ENCODE measurements at regions not wholly inside any gene's neighbourhood (a gene's known extent, or its start where the extent isn't known, plus 50 kb on each side); places are given as distances from the start of the nearest gene placed in this dataset.
"Not testable (repeated sequence)": the region's sequence is repeated elsewhere in the genome, so short reads cannot be mapped to it uniquely, and the experiment has no call there.

GRCh38 chr5:68066277-68066955 is 149.1 kb upstream of the PIK3R1 start:
- DNase-seq: no peak

DNA sequence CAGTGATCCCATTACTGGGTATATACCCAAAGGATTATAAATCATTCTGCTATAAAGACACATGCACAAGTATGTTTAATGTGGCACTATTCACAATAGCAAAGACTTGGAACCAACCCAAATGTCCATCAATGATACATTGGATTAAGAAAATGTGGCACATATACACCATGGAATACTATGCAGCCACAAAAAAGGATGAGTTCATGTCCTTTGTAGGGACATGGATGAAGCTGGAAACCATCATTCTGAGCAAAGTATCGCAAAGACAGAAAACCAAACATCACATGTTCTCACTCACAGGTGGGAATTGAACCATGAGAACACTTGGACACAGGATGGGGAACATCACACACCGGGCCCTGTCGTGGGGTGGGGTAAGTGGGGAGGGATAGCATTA is 150.2 kb upstream of the PIK3R1 start:
- DNase-seq: not testable (repeated sequence)

DNA sequence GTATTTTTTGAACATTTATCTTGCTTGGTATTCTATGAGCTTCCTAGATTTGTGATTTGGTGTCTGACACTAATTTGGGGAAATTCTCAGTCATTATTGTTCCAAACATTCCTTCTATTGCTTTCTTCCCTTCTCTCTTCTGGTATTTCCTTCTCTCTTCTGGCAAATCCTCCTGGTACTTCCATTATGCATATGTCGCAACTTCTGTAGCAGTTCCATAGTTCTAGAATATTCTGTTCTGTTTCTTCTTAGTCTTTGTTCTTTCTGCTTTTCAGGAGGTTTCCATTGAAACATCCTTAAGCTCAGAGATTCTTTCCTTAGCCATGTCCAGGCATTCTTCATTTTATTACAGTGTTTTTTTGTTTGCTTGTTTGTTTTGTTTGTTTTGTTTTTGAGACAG is 155.2 kb upstream of the PIK3R1 start:
- no peak for DNase-seq

DNA sequence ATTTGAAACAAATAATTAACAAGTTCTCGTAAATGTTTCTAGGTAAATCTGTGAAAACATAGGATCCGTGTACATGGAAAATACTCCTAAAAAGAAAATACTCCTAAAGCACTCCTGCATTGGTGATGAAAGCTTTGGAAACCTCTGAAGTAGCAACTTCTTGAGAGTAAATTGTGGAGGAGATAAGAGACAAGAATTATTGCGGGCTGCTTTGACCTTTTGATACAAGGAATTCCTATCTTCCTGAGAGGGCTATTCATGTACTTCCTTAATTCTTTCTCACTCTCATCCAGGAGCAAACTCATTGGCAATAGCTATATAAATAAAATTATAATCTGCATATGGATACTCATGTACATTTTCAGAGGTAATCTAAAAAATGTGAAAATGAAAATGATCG is 158.4 kb upstream of the PIK3R1 start:
- no peak for DNase-seq

GRCh38 chr5:68055686-68056085 is 159.9 kb upstream of the PIK3R1 start:
- no peak for DNase-seq

DNA sequence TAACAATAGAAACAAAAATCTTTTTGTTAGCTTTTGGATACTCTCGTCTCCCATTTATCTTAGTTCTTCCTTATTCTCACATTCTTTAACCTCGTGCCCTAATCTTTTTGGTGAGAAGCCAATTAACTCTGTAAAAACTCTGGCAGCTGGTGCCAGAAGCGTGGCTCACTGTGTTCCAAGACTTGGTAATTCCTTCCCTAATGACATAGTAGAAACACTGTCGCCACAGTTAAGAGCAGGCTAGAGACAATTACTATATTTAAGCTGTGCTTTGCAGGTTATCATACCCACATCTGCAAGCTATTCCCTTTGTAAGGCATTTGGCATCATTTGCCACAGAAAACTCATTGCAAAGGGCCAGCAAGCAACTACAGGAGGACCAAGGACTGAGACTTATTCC is 160.9 kb upstream of the PIK3R1 start:
- no peak for DNase-seq

GRCh38 chr5:68053202-68053601 is 162.4 kb upstream of the PIK3R1 start:
- DNase-seq: no peak

DNA sequence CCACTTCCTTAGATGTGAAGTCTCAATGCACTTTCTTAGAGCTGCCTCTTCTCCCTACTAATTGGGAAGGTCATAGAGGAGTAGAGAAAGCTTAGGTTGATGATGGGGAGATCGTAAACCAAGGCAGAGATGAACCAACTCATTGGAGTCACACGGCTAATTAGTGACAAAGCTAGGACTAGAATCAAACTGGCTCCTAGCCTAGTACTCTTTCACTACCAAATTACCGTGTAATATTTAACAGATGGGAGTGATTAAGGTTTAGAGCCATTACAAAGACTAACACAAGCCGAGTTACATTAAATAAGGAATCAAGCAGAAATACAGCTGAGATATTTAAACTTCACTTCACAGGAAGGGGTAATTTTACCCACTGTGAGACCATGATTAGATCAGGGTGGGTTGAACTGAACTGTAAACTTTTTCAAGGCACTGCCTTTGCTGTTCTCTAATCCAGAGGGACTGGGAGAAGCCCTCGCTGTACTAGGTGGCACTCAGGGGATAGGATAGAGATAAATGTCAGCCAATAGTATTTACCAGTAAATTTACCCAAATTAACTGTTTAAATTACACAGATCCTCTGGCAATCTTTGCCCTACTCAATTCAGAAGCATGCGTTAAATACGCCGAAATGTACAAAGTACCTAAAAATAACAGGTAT is 166.4 kb upstream of the PIK3R1 start:
- DNase-seq: no peak

DNA sequence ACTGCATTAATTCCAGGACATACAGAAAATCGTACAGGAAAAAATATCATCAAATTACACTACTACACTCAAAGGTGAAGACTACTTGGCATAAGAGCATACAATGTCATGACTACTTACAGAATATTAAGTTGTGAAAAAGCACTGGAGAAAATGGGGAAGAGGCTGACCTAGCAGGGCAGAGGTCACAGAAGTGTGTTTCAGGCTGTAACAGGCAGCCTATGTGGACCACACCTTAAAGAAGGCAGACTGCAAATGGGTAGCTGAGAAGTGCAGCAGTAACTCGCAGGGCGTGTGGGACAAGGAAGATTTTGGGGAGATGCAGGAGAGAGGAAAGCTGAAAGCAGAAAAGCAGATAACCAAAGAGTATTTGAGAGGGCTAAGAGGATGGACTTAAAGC is 167.0 kb upstream of the PIK3R1 start:
- DNase-seq: no peak

DNA sequence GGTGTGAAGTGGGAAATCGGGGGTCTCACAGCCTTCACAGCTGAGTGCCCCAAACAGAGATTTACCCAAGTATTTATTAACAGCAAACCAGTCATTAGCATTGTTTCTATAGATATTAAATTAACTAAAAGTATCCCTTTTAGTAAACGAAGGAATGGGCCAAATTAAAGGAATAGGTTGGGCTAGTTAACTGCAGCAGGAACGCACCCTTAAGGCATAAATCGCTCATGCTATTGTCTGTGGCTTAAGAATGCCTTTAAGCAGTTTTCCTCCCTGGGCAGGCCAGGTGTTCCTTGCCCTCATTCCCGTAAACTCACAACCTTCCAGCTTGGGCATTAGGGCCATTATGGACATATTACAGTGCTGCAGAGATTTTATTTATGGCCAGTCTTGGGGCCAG is 167.5 kb upstream of the PIK3R1 start:
- DNase-seq: not testable (repeated sequence)

GRCh38 chr5:68047035-68047434 is 168.5 kb upstream of the PIK3R1 start:
- DNase-seq: no peak

GRCh38 chr5:68046445-68046844 is 169.1 kb upstream of the PIK3R1 start:
- DNase-seq: no peak

DNA sequence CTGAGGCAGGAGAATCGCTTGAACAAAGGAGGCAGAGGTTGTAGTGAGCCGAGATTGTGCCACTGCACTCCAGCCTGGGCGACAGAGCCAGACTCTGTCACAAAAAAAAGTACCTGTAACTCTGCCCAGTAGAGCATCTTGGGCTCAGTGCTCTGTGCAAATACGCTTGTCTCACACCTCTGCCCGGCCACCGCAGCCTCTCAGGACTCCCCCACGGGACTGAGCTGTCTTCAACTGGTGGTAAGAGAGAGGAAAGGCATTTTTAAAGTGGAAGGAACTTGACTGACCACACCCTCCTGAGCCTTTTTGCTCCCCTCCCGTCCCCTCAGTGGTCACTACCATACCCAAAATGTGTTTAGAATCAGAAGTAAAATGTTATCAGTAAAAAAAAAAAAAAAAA is 174.3 kb upstream of the PIK3R1 start:
- DNase-seq: no peak

GRCh38 chr5:68037546-68037945 is 178.0 kb upstream of the PIK3R1 start:
- no peak for DNase-seq

DNA sequence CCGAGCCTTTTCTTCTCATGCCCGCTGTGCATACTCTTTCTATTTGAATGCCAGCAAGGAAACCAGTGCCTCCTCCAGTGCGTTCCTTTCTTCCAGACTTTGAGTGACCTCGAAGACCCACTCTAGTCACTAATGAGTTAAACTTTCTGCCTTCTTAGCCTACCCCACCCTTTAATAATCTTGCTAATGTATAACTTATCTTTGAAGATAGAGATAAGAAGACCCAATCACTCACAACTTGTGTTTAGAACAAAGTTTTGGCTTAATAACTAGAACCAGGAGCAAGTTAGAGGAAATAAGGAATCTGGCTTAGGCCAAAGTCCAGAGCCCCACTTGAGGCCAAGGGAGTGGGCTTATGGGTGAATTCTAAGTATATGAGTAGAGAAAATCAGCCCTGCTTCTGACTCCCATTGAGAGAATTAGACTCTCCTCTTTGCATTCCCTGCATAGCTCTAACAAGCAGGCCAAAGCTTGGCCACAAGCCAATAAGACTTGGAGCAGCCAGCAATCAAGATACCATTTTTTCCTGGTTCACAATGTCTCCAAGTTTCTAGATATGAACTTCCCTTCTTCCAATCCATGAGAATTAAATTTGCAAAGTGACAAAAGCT is 181.5 kb upstream of the PIK3R1 start:
- no peak for DNase-seq

GRCh38 chr5:68033029-68033428 is 182.5 kb upstream of the PIK3R1 start:
- DNase-seq: no peak

- no peak for DNase-seq
These were observed 183.3 kb upstream of the PIK3R1 start for GRCh38 chr5:68032216-68032762.

DNA sequence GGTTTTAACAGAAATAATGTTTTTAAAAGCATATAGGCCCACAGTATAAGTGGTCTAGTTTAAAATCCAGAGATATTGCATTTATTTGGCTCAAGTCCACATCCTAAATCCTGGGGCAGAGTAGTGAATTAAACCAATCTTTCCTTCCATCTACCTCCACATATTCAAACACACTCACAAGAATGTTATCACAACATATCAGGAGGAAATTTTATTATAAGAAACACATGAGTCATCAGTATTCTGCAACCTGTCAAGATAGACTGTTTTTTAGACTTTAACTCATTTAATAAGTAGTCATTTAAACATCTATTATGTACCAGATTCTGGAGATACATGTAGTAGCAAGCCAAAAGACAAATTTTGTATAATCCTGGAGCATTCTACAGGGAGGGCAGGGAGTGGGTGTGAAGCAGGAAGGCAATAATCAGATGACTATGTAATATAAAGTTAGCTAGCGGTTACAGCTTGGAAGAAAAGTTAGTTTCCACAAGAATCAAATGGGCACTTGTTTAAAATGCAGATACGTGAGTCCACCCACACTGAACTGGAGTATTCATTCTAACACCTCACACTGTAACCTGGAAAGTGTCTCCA is 187.3 kb upstream of the PIK3R1 start:
- no peak for DNase-seq

GRCh38 chr5:68027519-68027918 is 188.0 kb upstream of the PIK3R1 start:
- no peak for DNase-seq

- no peak for DNase-seq
These were observed 189.3 kb upstream of the PIK3R1 start for GRCh38 chr5:68026092-68026885.

GRCh38 chr5:68024426-68024825 is 191.1 kb upstream of the PIK3R1 start:
- DNase-seq: no peak

- no peak for DNase-seq
These were observed 193.6 kb upstream of the PIK3R1 start for GRCh38 chr5:68021916-68022315.

DNA sequence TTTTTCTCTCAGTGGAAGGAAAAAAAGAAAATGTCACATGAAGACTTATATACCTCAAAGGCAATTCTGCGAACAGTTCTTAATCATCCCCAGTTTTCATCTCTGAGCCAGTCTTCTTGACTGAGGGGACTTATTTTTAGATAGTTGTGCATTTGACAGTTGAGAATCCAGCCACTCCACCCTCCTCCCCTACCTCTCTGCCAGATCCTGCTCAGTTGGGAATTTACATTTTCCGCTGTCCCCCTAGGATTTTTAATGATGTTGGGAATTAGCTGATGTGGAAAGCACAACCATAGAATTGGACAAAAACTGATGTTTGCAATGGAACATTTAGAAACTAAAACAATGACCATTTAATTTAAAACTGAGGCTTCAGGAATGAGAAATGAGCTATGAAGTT is 194.3 kb upstream of the PIK3R1 start:
- DNase-seq: no peak
